Umbilical cord (tissue), 1 donor: ENCODE measurements at regions not wholly inside any gene's neighbourhood (a gene's known extent, or its start where the extent isn't known, plus 50 kb on each side); places are given as distances from the start of the nearest gene placed in this dataset.

Experiments
- DNase-seq: peaks from one replicate; pipeline ENCODE4 v3.0.0-alpha.2; 2015; ENCODE audit warnings: low spot score

DNA sequence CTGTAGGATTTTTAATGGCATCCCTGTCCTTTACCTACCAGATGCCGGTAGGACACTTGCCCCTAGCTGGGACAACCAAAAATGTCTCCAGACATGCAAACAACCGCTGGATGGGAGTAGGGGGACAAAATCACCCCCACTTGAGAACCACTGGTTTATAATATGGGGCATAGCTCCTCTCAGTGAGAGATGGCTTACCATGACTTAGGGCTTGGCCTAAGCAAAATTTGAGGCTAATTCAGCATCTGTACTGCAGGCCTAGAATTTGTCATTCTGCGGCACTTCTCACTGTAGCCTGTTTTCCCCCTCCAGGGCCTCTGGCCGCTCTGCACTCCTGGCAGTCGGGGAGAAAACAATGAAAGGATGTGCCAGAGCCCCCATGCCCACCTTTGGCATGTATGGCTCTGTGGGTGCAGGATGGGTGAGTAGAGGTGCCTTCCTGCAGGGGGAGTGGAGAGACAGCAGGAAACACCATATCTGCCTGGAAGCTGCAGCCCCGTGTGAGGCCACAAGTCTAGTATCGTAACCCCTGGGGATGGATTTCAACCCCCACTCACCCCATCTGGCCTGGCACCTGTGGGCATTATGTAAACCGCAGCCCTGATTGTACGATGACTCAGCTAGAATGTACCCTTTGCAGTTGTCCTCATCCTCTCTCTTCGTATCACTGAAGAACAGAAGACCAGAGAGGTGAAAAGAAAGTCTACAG, 268.1 kb downstream of the SOX9 start:
- no peak for DNase-seq

DNA sequence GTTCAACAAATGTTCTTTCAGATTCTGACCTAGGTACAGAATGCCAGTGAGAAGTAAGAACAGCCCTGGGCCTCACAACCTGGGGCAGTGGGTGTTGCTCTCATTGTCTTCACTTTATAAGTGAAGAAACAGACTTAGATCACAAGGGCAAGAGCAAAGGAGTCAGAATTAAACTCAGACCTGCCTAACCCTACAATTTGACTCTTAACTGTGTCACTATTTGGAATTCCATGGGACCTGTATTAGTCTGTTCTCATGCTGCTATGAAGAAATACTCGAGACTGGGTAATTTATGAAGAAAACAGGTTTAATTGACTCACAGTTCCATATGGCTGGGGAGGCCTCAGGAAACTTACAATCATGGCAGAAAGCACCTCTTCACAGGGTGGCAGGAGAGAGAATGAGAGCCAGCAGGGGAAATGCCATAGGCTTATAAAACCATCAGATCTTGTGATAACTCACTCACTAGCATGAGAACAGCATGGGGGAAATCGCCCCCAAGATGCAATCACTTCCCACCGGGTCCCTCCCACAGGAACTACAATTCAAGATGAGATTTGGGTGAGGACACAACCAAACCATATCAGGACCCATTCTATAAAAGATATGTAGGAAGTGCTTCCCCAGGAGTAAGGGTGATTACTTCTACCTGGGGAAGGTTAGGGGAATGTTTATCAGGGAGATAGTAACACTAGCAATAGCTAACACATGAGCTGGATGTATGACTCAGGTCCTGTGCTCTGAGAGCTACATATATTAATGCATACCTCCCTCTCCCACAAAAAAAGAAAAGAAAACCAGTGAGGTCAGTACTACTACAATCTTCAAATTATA, 270.1 kb downstream of the SOX9 start:
- no peak for DNase-seq

DNA sequence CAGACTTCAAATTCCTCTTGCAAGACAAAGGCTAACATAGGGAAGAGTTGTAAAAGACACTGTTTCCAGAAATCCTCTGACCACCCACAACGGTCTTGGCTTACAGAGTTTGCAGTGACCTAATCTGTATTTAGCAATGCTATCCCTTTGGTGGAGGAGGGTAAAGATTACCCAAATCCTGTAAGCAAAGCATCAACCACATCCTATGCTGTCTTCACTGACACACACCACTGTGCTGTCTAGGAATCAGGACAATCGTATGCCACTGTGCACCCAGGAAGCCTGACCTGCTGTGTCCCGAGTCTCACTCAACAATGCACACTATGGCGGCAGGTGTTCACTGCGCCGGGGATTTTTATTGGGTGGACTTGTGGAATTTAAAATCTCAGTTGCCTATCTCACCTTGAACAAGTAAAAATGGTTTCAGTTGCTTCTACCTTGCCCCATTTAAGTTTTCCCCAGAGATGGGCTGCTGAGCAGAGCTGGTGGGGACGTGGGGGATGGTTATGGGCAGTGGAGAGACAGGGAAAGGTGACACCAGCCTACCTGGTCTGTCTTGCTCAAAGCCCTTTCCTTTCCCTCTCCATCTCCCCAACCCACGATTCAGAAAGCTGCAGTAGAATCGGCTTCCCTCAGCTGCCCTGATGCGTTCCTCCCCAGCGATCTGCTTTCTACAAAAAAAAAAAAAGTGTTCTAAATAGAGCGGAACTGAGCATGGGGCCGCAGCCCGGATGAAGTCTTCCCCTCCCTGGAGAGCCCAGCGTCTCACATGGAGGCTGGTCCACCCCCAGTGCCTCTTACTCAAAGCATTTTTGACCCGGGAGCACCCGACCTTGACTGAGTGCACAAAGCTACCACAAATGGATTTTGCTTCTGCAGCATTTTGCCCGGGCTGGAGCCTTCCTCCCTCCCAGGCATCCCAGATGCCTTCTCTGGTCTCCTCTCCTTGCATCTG, 271.5 kb downstream of the SOX9 start:
- peak; percentile 58 for DNase-seq

DNA sequence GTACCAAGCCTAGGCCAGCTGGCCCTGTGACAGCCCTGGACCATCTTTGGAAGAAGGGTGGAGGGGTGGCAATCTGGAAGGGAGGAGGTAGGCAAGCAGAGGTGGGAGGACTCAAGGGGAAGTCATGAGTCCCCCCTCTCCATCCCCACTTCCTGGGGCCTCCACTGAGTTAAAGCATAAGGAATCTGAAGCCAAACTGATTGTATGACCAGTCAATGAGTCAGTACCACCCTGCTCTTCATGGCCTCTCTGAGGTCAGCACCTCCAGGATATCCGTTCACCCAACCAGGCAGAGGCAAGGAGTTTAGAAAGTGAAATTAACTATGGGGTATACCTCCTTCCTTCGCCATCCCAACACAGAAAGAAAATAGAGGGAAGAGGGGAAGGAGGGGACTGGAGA, 272.7 kb downstream of the SOX9 start:
- no peak for DNase-seq

DNA sequence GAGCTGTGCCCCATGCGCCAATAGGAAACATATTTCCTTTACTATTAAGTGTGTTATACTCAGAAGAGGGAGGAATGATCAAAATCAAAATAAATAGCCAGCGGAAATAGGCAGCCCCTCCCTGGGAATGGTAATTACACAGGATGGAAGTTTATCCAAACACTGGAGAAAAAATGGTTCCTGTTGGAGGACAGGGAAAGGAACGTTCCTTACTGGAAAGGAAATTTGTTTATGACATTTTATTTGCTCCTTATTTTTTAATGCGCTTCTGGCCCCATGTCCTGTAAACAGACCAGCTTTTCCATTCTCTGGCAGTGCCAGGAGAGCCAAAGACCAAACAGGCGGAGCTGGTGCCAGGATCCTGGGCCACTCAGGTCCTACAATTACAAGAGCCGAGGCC, 273.7 kb downstream of the SOX9 start:
- no peak for DNase-seq

DNA sequence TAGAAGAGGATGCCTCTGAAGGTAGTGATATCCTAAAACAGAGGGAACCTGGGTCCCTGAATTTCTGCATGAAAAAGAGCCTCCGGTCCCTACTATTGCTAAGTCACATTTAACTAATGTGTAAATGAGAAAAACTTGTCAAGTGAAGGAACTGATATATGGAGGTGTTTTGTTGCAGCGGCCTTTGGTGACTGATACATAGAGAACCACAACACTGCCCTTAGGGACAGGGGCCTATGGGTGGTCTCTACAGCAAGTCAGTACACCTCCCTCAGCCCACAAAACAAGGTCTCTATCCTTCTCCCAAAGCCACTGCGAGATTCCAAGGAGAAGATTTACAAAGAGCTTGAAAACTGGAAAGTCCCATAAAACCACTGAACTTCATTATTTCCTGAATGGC, 275.3 kb downstream of the SOX9 start:
- no peak for DNase-seq

DNA sequence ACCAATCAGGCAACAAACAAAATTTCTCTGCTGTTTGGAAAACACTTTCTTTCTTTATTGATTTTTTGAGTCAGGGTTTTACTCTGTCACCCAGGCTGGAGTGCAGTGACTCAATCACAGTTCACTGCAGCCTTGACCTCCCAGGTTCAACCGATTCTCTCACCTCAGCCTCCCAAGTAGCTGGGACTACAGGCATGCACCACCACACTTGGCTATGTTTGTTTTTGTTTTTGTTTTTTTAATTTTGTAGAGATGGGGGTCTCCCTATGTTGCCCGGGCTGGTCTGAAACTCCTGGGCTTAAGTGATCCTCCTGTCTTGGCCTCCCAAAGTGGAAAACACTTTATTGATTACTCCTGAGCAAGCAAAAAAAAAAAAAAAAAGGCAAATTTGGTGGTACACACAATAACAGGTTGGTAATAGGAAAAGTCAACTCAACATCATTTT, 276.4 kb downstream of the SOX9 start:
- no peak for DNase-seq

DNA sequence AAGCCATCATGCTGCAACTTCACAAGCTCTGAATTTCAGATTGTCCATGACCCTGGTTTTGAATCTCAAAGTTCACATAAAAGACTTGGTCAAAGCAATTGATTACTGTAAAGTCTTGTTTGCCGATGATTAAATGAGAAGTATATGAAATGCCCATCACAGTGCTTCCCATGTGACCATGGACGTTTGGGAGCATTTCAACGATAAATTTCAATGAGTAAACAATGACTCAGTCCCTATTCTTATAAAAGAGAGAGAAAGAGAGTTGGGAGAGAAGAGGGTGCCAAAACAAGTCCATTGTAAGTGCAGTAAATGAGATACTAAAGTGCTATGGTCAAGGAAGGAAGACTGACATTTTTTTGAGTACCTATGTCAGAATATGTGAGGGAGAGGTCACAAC, 276.9 kb downstream of the SOX9 start:
- DNase-seq = no peak

DNA sequence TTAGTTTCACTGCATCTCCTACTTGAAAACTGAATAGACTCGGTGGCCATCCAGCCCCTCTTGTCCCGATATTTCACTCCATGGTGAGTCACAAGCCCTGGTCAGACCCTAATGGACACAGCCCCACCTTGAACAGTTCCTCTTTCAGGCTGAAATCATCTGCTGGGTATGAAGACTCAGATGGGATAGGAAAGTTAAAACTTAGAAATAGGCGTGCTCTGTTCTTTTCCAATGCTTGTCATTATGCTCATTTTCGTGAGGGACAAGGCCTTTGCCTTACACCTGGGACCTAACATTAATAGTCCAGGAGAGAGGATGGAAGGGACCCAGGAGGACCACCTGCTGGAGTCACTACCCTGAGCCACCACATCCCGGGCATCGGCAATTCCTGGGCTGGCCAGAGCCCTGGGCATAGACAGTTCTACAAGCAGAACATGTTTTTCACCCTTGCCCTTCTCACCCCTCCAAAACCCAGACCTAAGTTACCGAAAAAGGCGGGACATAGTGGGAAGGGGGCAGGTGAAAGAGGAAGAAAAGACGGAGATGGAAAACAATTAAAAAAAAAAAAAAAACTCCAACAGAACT, 278.3 kb downstream of the SOX9 start:
- no peak for DNase-seq

DNA sequence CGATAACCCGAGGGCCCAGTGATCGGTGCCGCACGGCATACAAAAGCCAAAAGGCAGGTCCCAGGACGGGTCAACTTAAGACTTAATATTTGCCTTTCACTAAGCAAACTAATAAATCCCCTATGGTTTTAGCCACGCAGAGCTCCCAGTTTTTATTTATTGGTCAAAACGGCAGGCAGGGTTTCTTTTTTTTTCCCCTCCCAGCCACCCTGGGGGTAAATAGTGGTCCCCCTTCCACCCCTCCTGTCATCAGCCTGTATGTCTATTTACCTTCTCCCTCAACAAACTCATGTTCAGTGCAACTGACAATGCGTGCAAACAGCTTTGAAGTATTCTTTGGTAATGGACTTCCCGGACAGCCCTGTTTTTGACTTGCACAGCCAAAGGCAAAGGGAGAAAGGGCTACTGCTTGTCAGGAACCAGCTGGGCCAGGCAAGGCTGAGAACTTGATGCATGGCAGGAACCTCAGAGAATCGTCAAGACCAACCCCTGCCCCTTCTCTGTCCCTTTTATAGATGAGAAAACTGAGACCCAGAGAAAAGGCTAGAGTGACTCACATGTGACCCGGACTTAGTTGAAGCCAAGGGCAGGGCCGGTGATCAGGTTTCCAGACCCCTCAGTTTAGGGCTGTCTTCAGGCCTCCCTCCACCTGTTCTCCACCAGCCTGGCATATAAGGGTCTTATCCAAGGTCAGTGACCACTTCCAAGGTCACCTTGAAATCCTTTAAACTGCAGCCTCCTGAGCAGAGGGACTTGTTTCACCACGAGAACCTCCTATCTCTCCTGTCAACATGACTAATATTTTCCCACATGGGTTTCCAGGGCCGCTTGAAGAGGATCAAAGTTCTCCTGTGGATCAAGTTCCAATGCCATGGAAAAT, 279.0 kb downstream of the SOX9 start:
- DNase-seq = no peak

DNA sequence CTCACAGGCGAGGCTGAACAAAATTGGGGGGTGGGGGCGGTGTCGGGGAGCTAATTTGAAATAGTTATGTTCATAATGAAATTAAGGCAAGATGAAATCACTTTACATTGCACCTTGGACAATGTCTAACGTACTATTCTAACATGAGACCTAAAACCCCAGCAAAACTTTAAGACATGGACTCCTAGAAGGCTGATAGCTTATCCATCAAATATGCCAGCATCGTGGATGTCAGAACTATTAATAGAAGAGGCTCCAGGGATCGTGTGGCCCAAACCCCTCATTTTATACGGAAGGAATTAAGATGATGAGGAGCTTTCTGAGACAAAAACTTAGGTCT, 279.6 kb downstream of the SOX9 start:
- DNase-seq = no peak

DNA sequence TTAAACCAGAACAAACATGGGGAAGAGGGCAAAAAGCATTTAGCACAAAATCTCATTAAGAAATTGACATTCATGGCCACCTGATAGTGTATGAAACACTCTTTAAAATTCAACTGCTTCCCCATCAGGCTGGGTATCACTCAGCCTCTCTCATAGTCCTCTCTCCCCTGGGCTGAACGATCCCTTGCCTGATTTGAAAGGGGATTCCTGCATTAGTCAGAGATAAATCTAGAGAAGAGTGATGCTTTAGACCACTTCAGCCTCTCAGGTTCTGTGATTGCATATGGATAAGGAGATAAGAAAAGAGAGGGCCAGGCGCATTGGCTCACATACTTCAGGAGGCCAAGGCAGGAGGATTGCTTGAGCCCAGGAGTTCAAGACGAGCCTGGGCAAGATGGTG, 280.0 kb downstream of the SOX9 start:
- DNase-seq = no peak

DNA sequence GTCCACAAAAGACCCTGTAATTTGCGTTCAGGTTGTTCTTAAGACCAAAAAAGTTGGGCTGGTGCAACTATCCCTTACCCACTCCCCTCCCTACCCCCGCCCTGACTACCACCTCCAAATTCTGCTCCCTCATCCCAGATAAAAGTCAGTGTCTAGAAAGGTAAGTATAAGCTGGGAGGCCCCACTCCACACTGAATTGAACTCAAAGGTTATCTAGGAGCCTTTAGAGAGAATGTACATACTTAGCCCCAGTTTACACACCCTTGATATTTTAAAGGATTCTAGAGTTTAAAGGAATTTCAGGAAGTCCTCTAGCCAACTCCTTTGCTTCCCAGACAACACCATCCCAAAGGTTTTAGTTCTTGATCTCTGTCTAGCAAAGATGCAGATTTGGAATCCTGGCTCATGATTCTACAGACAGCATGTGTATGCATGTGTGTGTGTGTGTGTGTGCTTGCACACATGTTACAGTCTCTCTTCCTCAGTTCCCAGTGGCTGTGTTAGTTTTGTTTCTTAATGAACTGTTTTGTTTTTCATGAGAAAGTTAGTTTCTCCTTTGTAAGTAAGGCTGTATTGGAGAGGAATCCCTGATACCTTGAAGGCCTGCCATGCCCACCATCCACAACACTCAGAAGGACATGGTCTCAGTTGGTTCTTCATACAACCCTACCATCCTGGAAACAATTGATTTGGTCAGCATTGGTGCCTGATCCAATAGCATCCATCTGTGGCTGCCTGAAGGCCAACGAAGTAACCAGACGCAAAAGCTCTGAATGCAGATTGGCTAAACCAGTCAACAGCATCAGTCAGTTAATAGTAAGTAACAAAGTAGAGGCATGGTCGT, 281.3 kb downstream of the SOX9 start:
- DNase-seq = no peak

DNA sequence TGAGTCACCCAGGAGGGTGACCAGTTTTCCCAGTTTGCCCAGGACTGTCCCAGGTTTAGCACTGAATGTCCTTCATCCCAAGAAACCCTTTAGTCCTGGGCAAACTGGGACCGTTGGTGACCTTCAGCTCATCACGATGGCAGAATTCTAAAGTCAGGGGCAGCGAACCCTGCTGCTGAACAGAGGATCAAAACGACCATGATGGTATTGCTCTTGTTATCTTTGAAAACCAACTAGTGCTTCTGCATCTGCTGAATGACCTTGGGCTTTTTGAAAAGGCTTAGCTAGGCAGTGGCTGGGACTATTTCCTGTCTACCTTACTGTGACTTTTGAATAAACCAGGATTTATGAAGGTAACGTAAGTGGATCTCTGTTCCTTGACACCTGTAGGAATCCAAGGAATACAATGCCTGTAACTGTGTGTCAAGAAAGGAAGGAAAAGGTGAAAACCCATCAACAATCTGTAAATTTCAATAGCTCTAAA, 281.9 kb downstream of the SOX9 start:
- DNase-seq = no peak

DNA sequence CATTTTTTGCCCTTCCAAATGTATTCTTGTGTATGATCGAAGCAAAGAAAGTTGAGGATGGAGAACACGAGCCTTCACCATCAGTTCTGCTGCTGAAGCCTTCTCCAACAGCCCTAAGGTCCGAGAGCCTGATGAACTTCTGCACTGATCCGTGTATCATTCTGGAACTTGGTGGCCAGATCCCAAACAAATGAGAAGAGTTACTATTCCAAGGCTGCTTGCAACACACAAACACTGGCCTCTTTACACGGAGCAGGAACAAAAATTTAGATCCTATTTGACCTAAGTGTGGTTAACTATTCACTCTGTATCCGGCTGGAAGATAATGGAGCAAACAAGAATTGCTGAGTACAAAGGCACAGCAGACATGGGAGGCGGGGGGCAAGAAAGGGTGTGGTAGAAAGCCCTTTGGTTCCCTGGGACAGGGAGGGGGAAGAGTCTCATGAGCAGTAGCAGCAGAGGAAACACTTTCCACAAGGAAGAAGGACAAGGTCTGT, 282.9 kb downstream of the SOX9 start:
- no peak for DNase-seq

DNA sequence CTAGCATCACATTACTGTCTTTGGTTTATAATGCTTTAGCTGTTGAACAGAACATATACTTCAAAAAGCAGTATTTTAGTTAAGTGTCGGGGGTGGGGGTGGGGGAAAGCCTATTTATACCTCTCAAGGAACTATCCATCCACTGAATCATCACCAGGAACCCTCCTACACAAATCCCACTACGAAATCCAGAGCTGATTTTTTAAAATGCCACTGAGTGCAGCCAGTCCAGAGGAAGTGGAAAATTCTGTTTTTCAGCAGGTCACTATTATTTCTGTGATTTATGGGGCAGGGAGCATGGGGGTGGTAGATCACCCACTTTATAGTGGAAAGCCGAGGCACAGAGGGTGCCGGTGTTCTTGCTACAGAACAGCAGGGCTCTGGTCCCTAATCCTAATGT, 284.1 kb downstream of the SOX9 start:
- peak; percentile 86 for DNase-seq

DNA sequence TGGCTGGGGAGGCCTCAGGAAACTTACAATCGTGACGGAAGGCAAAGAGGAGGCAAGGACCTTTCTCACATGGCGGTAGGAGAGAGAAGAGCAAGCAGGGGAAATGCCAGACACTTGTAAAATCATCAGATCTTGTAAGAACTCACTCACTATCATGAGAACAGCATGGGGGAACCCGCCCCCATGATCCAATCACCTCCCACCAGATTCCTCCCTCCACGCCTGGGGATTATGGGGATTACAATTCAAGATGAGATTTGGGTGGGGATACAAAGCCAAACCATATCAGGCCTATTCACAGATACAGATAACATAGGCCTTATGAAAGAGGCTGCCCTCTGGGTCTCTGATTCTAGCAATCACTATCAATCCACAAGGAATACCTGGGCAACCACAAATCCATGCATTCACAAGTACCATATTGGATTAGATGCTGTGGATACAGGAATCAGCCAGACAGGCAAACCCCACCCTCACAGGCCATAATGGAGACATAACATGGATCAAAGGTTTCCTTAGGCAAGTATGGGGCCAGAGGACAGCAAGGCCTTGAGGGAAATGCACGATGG, 284.9 kb downstream of the SOX9 start:
- DNase-seq = peak; percentile 42

DNA sequence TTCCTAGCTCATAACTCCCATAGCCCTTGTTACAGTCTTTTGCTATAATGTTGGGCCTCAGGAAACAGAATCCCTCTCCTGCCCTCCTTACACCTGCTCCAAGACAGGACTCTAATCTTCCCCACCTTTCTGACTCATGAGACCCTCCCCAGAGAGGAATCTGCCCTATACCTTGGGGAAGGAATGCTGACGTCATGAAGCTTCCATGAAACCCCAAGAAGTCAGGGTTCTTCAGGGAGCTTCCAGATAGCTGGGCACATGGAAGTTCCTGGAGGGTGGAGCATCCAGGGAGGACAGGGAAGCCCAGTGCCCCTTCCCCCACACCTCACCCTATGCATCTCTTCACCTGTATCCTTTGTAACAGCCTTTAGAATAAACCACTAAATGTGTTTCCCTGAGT, 285.7 kb downstream of the SOX9 start:
- no peak for DNase-seq

DNA sequence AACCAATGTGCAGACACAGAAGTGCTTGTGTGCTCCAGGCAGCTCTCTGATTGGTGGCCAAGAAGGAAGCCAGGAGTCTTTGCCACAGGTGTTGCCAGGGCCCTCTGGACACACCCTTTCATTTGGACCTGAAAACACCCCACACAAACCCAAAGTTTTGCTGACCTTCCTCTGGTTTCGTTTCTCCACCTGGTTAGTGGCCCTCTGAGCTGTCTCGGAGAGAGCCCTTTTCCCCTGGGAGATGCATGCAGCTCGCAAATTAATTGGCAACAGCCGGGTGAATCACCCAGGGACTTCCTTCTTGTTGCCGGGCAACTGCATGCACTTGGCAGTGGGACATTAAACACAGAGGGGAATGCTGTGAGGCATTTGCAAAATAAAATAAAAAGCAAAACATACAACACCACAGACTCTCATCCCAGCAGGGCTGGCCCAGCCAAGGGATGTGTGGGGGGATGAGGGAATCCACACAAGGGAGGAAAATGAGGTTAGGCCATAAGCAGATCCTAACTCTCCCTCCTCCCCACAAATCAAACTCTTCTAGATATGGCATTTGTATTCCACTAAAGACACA, 286.6 kb downstream of the SOX9 start:
- peak; percentile 89 for DNase-seq
